SIG-M5 (cell line): ENCODE measurements at regions not wholly inside any gene's neighbourhood (a gene's known extent, or its start where the extent isn't known, plus 50 kb on each side); places are given as distances from the start of the nearest gene placed in this dataset.
"Not testable (repeated sequence)": the region's sequence is repeated elsewhere in the genome, so short reads cannot be mapped to it uniquely, and the experiment has no call there.

Experiments
- DNase-seq: peaks from one replicate; lab custom pipeline; 2025; lab: John Stamatoyannopoulos, UW

DNA sequence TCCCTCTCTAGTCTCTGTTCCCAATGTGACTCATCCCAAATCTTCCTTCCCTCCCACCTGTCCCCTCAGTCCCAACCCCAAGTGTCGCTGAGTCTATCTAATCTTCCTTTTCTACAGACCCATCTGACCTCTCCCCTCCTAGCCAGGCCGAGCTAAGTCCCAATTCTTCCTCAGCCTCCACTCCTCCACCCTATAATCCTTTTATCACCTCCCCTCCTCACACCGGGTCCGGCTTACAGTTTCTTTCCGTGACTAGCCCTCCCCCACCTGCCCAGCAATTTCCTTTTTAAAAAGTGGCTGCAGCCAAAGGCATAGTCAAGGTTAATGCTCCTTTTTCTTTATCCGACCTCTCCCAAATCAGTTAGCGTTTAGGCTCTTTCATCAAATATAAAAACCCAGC lies 541.0 kb upstream of the CRIM1 start:
- not testable (repeated sequence) for DNase-seq

DNA sequence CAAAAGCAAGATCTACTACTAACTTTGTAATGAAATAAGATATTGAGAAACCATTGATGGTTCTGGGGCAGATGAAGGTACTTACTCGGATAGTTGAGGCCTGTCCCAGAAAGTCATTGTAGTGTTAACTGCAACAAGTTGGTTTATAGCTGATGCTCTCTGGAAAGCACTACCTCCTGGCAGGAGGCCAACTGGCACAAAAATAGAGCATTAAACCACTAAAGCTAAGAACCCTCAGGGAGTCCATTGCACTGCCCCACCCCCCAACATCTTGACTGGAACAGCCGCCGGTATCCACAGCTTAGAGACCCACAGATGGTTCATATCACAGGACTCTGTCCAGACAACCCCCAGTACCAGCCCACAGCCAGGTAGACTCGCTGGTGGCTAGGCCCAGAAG lies 552.5 kb upstream of the CRIM1 start:
- DNase-seq, result no peak

DNA sequence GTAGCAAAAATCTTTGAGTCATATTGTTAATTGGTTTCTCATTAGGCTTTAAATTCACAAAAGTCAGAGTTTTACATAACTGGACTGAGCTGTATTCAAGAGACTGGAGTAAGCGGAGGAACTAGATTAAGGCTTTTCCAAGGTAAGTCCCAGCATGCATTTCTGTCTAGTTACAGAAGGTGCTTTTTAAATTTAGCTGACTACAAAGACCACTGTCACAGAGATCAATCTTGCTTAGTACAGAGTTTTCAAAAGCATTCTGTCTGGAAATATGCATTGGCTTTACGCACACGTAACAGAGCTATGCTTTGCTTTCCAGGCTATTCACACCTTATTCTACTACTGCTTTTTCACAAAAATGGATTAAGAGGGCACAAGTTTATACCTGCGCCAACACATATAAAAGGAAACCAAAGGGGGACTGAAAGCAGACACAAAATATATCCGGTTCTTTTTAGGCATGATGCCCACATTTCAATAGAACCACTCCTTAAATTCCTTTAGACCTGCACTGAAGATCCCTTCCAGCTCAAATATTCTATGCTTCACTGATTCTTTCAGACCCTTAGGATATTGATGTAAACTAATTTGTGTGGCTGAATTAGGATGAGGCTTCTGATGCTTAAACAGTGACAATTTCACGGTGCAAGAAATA lies 560.7 kb upstream of the CRIM1 start:
- DNase-seq, result no peak

GRCh38 chr2:35790292-35790691 lies 565.3 kb upstream of the CRIM1 start:
- DNase-seq, result no peak

DNA sequence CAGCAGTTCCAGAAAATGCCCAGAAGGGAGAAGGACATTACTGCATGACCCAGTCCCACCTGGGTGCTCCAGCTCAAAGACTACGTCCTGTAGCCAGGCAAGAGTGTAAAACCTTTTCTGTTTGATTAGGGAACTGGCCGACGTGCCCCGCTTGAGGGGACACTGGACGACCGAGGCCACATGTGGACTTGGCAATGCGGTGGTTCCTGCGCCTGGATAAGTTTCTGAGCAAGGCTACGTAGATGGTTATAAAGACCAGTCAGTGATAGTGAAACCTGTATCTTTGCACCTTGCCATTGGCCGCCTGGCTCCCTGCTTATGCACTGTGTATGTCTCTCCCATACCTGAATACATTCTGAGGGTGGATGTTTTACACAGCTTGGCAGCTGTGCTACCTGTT lies 567.0 kb upstream of the CRIM1 start:
- no peak for DNase-seq

- DNase-seq, result no peak
These were observed 568.1 kb upstream of the CRIM1 start for GRCh38 chr2:35787302-35788031.

- no peak for DNase-seq
These were observed 570.0 kb upstream of the CRIM1 start for GRCh38 chr2:35785564-35785963.

- DNase-seq, result no peak
These were observed 570.8 kb upstream of the CRIM1 start for GRCh38 chr2:35784777-35785176.

GRCh38 chr2:35783723-35784122 lies 571.9 kb upstream of the CRIM1 start:
- DNase-seq, result no peak

GRCh38 chr2:35741556-35741955 lies 614.0 kb upstream of the CRIM1 start:
- DNase-seq, result no peak

DNA sequence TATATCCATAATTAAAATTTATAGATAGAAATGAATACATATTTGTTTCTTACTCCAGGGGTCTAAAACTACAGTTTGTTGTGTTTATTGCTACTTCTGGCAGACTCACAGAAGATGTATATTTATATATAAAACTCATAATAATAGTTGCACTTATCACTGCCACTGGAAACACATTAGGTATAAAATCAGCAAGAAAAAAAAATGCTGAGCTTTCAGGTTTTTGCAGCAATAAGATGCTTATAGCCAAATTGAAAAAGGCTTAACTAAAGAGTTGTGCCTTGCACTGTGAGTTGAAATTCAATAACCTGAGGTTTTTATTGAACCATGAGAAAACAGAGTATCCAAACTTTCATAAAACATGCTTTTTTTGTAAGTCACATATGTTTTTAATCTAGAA lies 623.9 kb upstream of the CRIM1 start:
- DNase-seq, result no peak

DNA sequence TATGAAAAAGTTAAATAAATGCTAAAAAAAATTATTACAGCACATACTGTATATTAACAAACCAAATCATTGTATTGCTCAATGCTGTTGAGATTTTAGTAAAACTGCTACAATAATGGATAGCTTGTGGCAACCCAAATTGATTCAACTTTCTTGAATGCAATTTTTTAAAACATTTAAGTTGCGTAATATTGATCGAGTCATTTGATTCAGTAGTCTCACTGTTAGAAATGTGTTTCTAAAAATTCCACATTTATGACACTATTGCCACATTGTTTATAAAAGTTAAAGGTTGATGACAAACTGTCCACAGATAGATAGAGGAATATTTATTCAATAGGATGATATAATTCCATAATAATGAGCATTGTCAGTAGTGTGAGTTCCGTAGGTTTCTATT lies 640.7 kb upstream of the CRIM1 start:
- no peak for DNase-seq

DNA sequence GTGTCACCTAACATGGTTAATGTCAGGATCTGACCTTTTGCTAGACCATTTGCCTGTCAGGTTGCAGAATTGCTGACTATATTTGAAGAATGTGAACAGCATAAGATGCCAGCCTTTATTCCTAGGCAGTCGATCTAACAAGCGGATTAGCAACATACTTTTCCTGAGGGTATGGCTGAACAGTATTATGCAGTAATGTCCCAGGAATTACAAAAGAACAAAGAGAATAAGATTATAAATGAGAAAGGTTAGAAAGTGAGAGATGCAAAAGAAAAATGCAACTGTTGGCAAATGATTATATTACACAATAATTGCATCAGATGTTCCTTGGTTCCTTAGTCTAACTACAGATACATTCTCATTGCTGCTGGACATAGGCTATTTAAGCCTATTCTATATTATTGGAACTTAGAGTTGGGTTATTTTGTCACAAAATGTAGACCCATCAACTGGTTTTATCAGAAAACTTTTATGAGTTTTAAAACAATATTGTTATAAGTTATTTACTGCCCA lies 647.1 kb upstream of the CRIM1 start:
- DNase-seq, result no peak

- DNase-seq, result no peak
These were observed 667.3 kb upstream of the CRIM1 start for GRCh38 chr2:35688309-35688708.

DNA sequence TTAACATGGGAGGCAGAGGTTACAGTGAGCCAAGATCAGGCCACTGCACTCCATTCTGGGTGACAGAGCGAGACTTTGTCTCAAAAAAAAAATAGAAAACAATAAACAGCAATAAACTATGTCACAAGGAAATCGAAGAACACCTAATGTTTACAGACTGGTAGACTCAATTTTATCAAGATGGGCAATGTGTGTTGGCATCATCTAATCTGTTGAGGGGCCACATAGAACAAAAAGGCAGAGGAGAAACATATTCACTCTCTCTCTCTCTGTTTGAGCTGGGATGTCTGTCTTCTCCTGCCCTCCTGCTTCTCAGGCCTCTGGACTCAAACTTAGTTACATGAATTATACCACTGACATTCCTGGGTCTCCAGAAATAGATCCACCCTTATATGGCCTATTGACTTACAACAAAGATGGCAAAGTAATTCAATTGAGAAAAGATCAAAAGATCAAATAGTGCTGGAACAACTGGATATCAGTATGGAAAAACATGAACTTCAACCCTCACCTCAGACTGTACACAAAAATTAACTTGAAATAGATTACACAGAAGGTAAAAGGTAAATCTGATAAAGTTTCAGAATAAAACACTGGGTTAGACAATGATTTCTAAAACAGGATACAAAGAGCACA lies 703.8 kb upstream of the CRIM1 start:
- DNase-seq, result no peak

GRCh38 chr2:35614640-35615039 lies 740.9 kb upstream of the CRIM1 start:
- no peak for DNase-seq

GRCh38 chr2:35606394-35606793 lies 749.2 kb upstream of the CRIM1 start:
- DNase-seq, result no peak

DNA sequence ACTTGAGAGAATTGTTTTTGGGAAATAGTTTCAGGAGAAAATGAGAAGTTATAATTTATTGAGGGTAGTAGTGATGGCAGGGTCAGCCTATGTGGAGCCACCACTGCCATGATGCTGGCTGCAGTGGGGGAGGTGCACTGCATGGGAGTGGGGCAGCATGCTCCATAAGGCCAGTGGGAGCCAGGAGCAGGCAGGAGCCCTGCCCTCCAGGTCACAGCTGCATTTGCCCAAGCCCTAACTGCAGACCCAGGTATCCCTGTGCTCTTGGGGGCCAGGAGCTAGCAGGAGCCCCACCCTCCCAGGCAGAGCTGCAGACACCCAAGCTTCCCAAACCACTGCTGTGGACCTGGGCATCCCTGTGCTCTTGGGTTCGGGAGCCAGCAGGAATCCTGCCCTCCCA lies 757.3 kb upstream of the CRIM1 start:
- no peak for DNase-seq

DNA sequence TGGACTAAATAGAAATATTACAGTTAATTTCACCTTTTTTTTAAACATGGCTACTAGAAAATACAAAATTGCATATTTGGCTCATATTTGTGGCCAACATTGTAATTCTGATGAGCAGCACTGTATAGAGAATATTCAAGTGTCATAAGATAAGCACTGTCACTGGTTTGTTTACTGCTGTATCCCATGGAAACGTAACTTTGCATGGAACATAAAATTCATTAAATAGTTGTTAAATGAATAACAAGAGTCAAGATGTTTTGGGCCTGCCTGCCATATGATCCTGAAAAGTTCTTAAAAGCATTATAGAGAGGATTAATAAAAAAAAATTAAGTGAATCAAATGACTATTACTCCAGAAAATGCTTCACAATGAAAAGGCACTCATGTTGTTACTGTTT lies 763.7 kb upstream of the CRIM1 start:
- DNase-seq, result no peak

- no peak for DNase-seq
These were observed 769.6 kb upstream of the CRIM1 start for GRCh38 chr2:35585972-35586371.

- no peak for DNase-seq
These were observed 772.9 kb upstream of the CRIM1 start for GRCh38 chr2:35582637-35583036.

- DNase-seq, result no peak
These were observed 774.6 kb upstream of the CRIM1 start for GRCh38 chr2:35580956-35581355.

GRCh38 chr2:35568574-35568973 lies 787.0 kb upstream of the CRIM1 start:
- not testable (repeated sequence) for DNase-seq
